Right lobe of liver (tissue), 6 donors: ENCODE measurements at regions not wholly inside any gene's neighbourhood (a gene's known extent, or its start where the extent isn't known, plus 50 kb on each side); places are given as distances from the start of the nearest gene placed in this dataset.

Experiments
- ATAC-seq, 4 donors: fragments of 200-7000 bp; cut with Tn5 transposase; one replicate each; pipeline ENCODE4 v1.9.1; 2020; ENCODE audit warnings: mild to moderate bottlenecking in 4 of 4, moderate library complexity in 4 of 4
- DNase-seq, 3 donors: peaks; one replicate each; pipeline ENCODE4 v3.0.0-alpha.2; 2020
- H3K27ac ChIP-seq, 3 donors: fragments of 200-600 bp; one replicate each; pipeline ENCODE4 v1.8.0; 2022
- H3K27me3 ChIP-seq, 2 donors: fragments of 200-600 bp; one replicate each; pipeline ENCODE4 v1.8.0; 2022
- H3K36me3 ChIP-seq, 4 donors: fragments of 200-600 bp; sonication (generic) in 1 of 4; one replicate each; pipeline versions ENCODE4 v1.5.1 to v1.8.0; 2017 to 2022; ENCODE audit warnings: control low read depth in 1 of 4
- H3K4me1 ChIP-seq, 4 donors: fragments of 200-600 bp; sonication (generic) in 1 of 4; one replicate each; pipeline versions ENCODE4 v1.5.1 to v1.8.0; 2017 to 2022; ENCODE audit warnings: control low read depth in 1 of 4
- H3K4me3 ChIP-seq, 3 donors: fragments of 200-600 bp; one replicate each; pipeline ENCODE4 v1.8.0; 2022
- H3K9me3 ChIP-seq, 4 donors: fragments of 200-600 bp; sonication (generic) in 1 of 4; one replicate each; pipeline versions ENCODE4 v1.5.1 to v1.8.0; 2017 to 2022; ENCODE audit warnings: control low read depth in 1 of 4
- POLR2A ChIP-seq: fragments of 450-650 bp; IDR thresholded peaks from one replicate; pipeline ENCODE4 v1.6.1; 2017; ENCODE audit warnings: antibody characterized with exemption, mild to moderate bottlenecking
- WGBS: methylation state at CpG from one replicate; pipeline ENCODE4 v1.1.6; 2018; ENCODE audit warnings: low coverage, low lambda C conversion rate; ENCODE audit not compliant: insufficient coverage; ENCODE audit errors: missing lambda C conversion rate; 5-methylcytosine and 5-hydroxymethylcytosine counted together
- intact Hi-C, 2 donors: fragments of 100-400 bp; cut with DNase I; formaldehyde crosslinking; loops; one replicate each; pipeline versions ENCODE4 v1.11.2 to v1.14.1; 2022
- TF ChIP-seq, protein P1 (sequence below), 4 donors: fragments of 200-600 bp in 3 of 4; fragments of 450-650 bp in 1 of 4; IDR thresholded peaks; one replicate each; pipeline versions ENCODE4 v1.5.1 to v1.8.0; 2016 to 2022; ENCODE audit warnings: antibody characterized with exemption in 4 of 4, mild to moderate bottlenecking in 2 of 4
- donor health status: DM: no; HTN: yes; CAD: no.
- donor health status: DM: no; HTN: no; CAD: no.
- donor health status: DM: no; HTN: no; CAD: no.
- donor health status: DM: no; HTN: yes; CAD: no.
- donor health status: DM: no; HTN: yes; CAD: no.

GRCh38 chr9:86639899-86640379 is 285.7 kb upstream of the TUT7 start:
- no peak overlapping the region for H3K27ac ChIP-seq
- no peaks in the 10 kb centered on the region for H3K4me1 ChIP-seq
- H3K27me3 ChIP-seq, result no peaks in the 10 kb centered on the region
- TF ChIP-seq, protein P1, sequence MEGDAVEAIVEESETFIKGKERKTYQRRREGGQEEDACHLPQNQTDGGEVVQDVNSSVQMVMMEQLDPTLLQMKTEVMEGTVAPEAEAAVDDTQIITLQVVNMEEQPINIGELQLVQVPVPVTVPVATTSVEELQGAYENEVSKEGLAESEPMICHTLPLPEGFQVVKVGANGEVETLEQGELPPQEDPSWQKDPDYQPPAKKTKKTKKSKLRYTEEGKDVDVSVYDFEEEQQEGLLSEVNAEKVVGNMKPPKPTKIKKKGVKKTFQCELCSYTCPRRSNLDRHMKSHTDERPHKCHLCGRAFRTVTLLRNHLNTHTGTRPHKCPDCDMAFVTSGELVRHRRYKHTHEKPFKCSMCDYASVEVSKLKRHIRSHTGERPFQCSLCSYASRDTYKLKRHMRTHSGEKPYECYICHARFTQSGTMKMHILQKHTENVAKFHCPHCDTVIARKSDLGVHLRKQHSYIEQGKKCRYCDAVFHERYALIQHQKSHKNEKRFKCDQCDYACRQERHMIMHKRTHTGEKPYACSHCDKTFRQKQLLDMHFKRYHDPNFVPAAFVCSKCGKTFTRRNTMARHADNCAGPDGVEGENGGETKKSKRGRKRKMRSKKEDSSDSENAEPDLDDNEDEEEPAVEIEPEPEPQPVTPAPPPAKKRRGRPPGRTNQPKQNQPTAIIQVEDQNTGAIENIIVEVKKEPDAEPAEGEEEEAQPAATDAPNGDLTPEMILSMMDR (IDR thresholded peaks at IDR 0.05), result no peak
- no peak for TF ChIP-seq POLR2A
- H3K9me3 ChIP-seq, result no peaks in the 10 kb centered on the region
- intact Hi-C loops, result no loop called here
- no peaks in the 10 kb centered on the region for H3K36me3 ChIP-seq
- 75% methylated on average over 4 of the region's 5 CpGs for WGBS
- no peak overlapping the region for H3K4me3 ChIP-seq
- ATAC-seq, result no peak
- DNase-seq, result no peak

DNA sequence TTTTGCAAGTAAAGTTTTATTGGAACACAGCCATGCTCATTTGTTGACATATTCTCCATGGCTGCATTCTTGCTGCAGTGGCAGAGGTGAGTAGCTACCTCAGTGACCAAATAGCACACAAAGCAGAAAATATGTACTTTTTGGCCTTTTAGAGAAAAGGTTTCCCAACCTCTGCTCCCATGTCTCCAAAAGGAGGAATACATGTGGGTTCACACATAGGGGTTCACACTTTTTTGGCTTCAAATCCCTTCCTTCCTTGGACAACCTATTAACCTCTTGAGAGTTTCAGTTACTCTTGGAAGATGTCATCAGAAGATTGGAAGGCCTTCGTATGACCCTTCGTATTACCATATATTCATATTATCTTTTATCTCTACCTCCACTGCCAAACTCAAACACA is 285.1 kb upstream of the TUT7 start:
- Histone ChIP-seq H3K4me3 (no peak overlapping the region), H3K4me1 (no peaks in the 10 kb centered on the region), H3K36me3 (no peaks in the 10 kb centered on the region), H3K27ac (no peak overlapping the region), H3K27me3 (no peaks in the 10 kb centered on the region), H3K9me3 (no peaks in the 10 kb centered on the region)
- intact Hi-C loops, result no loop called here
- ATAC-seq (peak in 1 of 4 donors; percentile 33), DNase-seq (no peak)
- TF ChIP-seq, protein P1 (IDR thresholded peaks at IDR 0.05), result no peak
- TF ChIP-seq POLR2A, result no peak
- WGBS, result 90% methylated on average over 2 of the region's 2 CpGs

GRCh38 chr9:86638109-86638508 is 283.9 kb upstream of the TUT7 start:
- ATAC-seq (no peak), DNase-seq (no peak)
- no peak overlapping the region for H3K4me3 ChIP-seq
- intact Hi-C loops, result no loop called here
- no peaks in the 10 kb centered on the region for H3K4me1 ChIP-seq
- H3K27ac ChIP-seq, result no peak overlapping the region
- H3K36me3 ChIP-seq, result no peaks in the 10 kb centered on the region
- TF ChIP-seq POLR2A, result no peak
- no CpG with 5 or more reads among the region's 1 CpG for WGBS
- no peaks in the 10 kb centered on the region for H3K9me3 ChIP-seq
- no peaks in the 10 kb centered on the region for H3K27me3 ChIP-seq

DNA sequence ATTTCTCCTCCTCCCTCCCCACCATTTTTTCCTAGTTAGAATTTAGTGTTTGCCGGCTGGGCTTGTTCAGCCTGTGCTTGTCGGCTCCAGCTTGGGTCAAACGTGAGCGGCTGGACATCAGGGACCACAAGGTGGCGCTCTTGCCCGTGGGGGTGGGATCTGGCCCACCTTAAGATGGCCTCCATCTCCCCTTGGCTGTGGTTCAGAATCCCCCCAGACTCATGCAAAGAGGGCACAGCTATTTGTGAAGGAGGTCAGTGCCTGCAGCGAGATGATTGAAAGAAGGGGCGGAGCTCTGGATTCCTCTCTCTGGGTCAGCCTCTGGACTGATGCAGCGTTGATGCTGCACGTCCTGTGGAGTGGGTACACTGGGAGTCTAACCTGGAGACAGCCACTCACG is 283.3 kb upstream of the TUT7 start:
- intact Hi-C loops, result no loop called here
- H3K4me1 ChIP-seq, result no peaks in the 10 kb centered on the region
- no peak overlapping the region for H3K4me3 ChIP-seq
- H3K27ac ChIP-seq, result no peak overlapping the region
- peak in 2 of 3 donors; percentile 27 to 57 for DNase-seq
- WGBS, result 19% methylated on average over 7 of the region's 11 CpGs
- ATAC-seq, result peak; percentile 36 to 62 (median 44)
- TF ChIP-seq POLR2A, result no peak
- TF ChIP-seq, protein P1 (IDR thresholded peaks at IDR 0.05), result peak; percentile 28 to 60 (median 56)
- no peaks in the 10 kb centered on the region for H3K27me3 ChIP-seq
- H3K36me3 ChIP-seq, result no peaks in the 10 kb centered on the region
- no peaks in the 10 kb centered on the region for H3K9me3 ChIP-seq

DNA sequence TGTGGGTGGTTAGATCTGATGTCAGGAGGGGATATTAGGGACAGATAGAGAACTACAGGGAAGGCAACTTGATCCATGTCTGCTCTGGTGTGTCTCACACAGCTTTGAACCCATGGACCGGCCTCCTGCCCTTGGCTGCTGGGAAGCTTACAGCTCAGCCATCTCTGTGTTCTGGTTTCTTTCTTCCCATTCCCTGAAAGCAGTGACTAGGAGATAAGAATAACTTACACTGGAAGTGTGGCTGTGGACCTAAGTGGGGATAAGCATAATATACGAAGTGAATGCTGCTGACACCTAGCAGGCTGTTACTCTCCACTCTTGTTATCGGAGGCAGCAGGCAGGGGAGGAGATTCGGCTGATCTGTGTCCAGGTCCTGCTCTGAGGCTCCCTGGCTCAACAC is 282.3 kb upstream of the TUT7 start:
- ATAC-seq, result no peak
- DNase-seq, result no peak
- Histone ChIP-seq H3K4me3 (no peak overlapping the region), H3K36me3 (no peaks in the 10 kb centered on the region), H3K27me3 (no peaks in the 10 kb centered on the region), H3K27ac (no peak overlapping the region), H3K9me3 (no peaks in the 10 kb centered on the region), H3K4me1 (no peaks in the 10 kb centered on the region)
- 29% methylated on average over 3 of the region's 4 CpGs for WGBS
- no peak for TF ChIP-seq POLR2A
- TF ChIP-seq, protein P1 (IDR thresholded peaks at IDR 0.05), result no peak
- intact Hi-C loops, result no loop called here
